Osteoblast (primary cell): ENCODE measurements at regions not wholly inside any gene's neighbourhood (a gene's known extent, or its start where the extent isn't known, plus 50 kb on each side); places are given as distances from the start of the nearest gene placed in this dataset.
A peak's percentile ranks its signal among the peaks of the same experiment; 100 is the strongest.

Experiments used
- DNase-seq: peaks from one replicate; pipeline ENCODE4 v3.0.0; 2011; ENCODE audit warnings: low spot score, mixed read lengths; ENCODE audit not compliant: insufficient read length; ENCODE audit errors: missing footprints
- H2AFZ ChIP-seq: 2 replicates; pipeline ENCODE4 v1.6.0; 2011; ENCODE audit warnings: mild to moderate bottlenecking, low read length
- H3K27ac ChIP-seq: 2 replicates; pipeline ENCODE4 v1.5.1; 2011; ENCODE audit warnings: mild to moderate bottlenecking, low read depth, low read length, moderate library complexity
- H3K27me3 ChIP-seq: 2 replicates; pipeline ENCODE4 v1.6.0; 2012; ENCODE audit warnings: mild to moderate bottlenecking, control low read depth, inconsistent platforms, low read length, moderate library complexity; ENCODE audit not compliant: insufficient read depth
- H3K36me3 ChIP-seq: 2 replicates; pipeline ENCODE4 v1.5.1; 2011; ENCODE audit warnings: mild to moderate bottlenecking, low read length, control low read depth, moderate library complexity; ENCODE audit not compliant: insufficient read depth
- H3K4me1 ChIP-seq: 2 replicates; pipeline ENCODE4 v1.5.1; 2011; ENCODE audit warnings: mild to moderate bottlenecking, low read length, control low read depth, moderate library complexity; ENCODE audit not compliant: insufficient read depth
- H3K4me2 ChIP-seq: 2 replicates; pipeline ENCODE4 v1.6.0; 2011; ENCODE audit warnings: mild to moderate bottlenecking, low read length; ENCODE audit not compliant: insufficient read depth
- H3K4me3 ChIP-seq: fragments of 200-600 bp; sonication (generic); 3 replicates; pipeline ENCODE4 v1.5.1; 2012; ENCODE audit warnings: mild to moderate bottlenecking, low read length, inconsistent platforms; ENCODE audit not compliant: insufficient read depth
- H3K79me2 ChIP-seq: 2 replicates; pipeline ENCODE4 v1.6.0; 2012; ENCODE audit warnings: mild to moderate bottlenecking, low read length, control low read depth, inconsistent platforms; ENCODE audit not compliant: insufficient read depth
- H3K9me3 ChIP-seq: 2 replicates; pipeline ENCODE4 v1.5.1; 2011; ENCODE audit warnings: low read depth, low read length, control low read depth
- H4K20me1 ChIP-seq: 2 replicates; pipeline ENCODE4 v1.6.0; 2012; ENCODE audit warnings: mild to moderate bottlenecking, low read length, control low read depth; ENCODE audit not compliant: insufficient read depth
- TF ChIP-seq, protein P1 (sequence below): IDR thresholded peaks from 2 replicates; pipeline ENCODE4 v1.5.1; 2011; ENCODE audit warnings: mild to moderate bottlenecking, low read depth, low read length, moderate library complexity; ENCODE audit errors: extremely low read depth

DNA sequence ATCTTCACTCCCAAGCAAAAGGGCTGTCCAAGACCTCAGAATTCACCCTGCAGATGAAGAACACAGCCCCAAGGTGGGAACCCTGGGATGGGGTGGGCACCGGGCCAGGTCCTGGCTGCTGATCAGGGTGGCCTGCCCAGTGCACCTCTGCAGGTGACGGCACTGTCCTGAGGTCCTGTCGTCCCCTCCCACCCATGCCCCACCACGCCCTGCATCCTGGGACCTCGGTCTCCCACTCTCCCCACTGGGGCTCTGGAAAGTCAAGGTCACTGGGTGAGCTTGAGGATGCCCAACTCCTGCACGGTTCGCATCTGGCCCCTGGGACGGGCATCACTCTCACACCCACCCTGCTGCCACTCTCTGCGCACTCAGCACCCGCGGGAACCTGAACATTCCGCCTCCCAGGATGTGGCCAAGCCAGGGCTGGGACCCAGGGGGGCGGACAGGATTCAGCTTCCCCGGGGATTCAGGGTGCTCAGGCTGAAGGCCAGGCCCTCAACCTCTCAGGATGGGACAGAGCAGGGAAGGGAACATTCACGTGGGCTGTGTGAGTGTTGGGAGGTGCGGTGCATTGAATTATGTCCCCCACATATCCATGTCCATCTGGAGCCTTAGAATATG lies 115.9 kb downstream of the CPZ start:
- Histone ChIP-seq H3K27me3 (no peaks in the 10 kb centered on the region), H3K4me3 (no peak overlapping the region)
- TF ChIP-seq, protein P1, sequence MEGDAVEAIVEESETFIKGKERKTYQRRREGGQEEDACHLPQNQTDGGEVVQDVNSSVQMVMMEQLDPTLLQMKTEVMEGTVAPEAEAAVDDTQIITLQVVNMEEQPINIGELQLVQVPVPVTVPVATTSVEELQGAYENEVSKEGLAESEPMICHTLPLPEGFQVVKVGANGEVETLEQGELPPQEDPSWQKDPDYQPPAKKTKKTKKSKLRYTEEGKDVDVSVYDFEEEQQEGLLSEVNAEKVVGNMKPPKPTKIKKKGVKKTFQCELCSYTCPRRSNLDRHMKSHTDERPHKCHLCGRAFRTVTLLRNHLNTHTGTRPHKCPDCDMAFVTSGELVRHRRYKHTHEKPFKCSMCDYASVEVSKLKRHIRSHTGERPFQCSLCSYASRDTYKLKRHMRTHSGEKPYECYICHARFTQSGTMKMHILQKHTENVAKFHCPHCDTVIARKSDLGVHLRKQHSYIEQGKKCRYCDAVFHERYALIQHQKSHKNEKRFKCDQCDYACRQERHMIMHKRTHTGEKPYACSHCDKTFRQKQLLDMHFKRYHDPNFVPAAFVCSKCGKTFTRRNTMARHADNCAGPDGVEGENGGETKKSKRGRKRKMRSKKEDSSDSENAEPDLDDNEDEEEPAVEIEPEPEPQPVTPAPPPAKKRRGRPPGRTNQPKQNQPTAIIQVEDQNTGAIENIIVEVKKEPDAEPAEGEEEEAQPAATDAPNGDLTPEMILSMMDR: no peak

DNA sequence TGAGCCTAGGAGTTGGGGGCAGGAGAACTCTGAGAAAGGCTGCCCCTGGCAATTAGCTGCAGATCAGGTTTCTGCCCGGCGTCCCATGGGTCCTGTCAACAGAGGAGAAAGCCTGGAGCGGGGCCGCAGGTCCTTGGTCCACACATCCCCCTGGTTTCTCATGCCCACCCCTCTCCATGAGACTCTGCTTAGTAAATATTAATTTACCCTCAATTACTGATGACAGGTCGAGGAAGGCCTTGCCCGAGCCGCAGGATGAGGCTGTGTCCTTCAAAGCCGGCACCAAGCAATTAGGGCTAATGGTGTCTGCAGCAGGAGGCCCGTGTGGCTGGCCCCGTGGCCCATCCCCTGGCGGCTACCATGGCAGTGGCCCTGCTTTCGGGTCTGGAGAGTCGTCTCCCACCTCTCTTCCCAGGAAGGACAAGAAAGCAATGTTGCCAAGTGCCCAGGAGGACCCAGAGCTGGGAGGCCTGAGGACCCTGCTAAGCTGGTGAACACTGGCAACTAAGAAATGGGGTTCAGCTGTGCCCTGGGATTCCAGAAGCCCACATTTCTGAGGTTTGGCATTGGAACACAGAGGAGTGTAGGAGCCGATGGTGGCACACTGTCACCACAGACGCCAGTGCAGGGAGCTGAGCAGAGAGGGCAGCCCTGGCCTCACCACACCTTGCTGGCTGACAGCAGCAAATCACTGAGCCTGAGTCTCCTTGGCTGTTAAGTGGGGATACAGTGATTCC lies 114.6 kb downstream of the CPZ start:
- H3K27ac ChIP-seq: no peak overlapping the region
- H3K4me1 ChIP-seq: no peaks in the 10 kb centered on the region
- no peak overlapping the region for H2AFZ ChIP-seq
- no peaks in the 10 kb centered on the region for H4K20me1 ChIP-seq
- DNase-seq: peak; percentile 45
- no peaks in the 10 kb centered on the region for H3K36me3 ChIP-seq
- no peak overlapping the region for H3K4me3 ChIP-seq
- TF ChIP-seq, protein P1: no peak
- no peaks in the 10 kb centered on the region for H3K79me2 ChIP-seq
- H3K4me2 ChIP-seq: no peak overlapping the region
- H3K27me3 ChIP-seq: peaks cover 1% of the 10 kb centered on the region
- H3K9me3 ChIP-seq: no peaks in the 10 kb centered on the region

More for the DNA sequence above, 115.9 kb downstream of the CPZ start:
- Histone ChIP-seq H3K9me3 (no peaks in the 10 kb centered on the region), H3K4me1 (no peaks in the 10 kb centered on the region), H4K20me1 (no peaks in the 10 kb centered on the region), H2AFZ (no peak overlapping the region), H3K27ac (no peak overlapping the region), H3K79me2 (no peaks in the 10 kb centered on the region), H3K4me2 (no peak overlapping the region), H3K36me3 (no peaks in the 10 kb centered on the region)
- DNase-seq: no peak

DNA sequence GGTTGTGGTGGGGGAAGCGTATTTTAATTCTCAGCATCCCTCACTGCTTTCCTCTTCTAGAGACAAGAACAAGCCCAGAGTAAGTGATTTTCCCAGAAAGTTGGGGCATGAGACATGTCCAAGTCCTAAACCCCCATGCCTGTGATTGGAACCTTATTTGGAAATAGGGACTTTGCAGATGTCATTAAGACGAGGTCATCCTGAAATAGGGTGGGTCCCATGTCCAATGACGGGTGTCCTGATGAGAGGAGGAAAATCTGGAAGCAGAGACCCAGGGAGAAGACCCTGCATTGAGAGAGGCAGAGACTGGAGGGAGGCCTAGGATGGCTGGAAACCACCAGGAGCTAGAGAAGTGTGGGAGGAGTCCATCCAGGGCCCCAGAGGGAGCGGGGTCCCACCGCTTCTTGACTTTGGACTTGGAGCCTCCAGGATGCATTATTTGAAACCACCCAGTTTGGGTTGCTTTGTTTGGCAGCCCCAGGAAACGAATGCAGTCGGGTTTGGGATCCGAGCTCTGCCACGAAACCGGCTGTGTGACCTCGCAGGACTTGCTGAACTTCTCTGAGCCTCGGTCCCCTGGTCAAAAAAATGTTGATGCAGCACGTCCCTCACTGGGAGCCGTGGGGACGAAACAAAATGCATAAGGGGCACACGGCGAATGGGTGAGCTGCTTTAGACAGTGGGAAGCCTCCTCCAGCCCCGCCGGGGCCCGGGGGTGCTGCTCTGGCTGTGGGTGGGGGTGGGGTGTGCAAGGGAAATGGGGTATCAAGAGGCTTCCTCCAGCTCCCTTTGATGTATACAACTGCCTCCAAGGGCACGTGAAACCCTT lies 113.9 kb downstream of the CPZ start:
- TF ChIP-seq, protein P1: no peak
- no peaks in the 10 kb centered on the region for H3K4me1 ChIP-seq
- no peak overlapping the region for H3K4me2 ChIP-seq
- no peak overlapping the region for H3K27ac ChIP-seq
- peaks cover 4% of the 10 kb centered on the region for H3K27me3 ChIP-seq
- no peaks in the 10 kb centered on the region for H4K20me1 ChIP-seq
- H2AFZ ChIP-seq: no peak overlapping the region
- H3K9me3 ChIP-seq: no peaks in the 10 kb centered on the region
- no peak overlapping the region for H3K4me3 ChIP-seq
- no peaks in the 10 kb centered on the region for H3K36me3 ChIP-seq
- peak; percentile 80 for DNase-seq
- no peaks in the 10 kb centered on the region for H3K79me2 ChIP-seq
